ENCODE measurements at regions not wholly inside any gene's neighbourhood (a gene's known extent, or its start where the extent isn't known, plus 50 kb on each side); places are given as distances from the start of the nearest gene placed in this dataset.

DNA sequence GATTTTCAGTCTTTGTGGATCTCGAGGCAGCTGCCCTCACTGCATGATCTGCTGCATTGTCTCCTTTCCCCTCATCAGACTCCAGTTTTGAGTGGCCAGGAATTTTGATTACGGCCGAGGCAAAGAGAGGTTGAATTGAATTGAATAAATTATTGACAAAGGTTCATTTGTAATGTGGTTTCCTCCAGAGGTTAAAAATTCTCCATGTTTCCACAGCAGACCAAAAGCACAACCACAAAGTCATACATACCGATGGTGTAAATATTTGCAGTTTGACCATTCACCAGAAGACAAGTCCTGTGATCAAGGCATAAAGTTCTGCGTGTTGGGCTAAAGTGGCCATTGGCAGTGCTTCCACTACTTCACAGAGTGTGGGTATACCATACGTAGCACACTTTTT, 343.8 kb upstream of the MYT1L start:
- DNase-seq = no peak

DNA sequence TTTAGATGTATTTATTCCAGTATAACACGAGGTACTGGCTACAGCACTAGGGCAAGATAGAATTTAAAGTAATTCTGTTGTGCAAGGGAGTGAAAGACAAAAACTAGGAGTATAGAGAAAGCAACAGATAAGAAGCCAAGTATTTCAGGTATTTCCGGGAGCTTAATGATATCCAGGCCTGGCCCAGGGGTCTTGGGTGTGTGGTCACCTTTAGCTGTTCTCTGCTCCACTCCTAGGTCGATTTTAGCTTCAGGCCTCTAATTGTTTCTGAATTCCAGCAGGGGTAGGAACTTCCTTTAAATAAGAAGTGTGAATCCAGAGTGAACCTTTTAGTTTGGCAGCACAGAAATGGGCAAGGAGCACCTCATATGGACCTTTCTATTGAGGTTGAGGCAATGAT, 342.3 kb upstream of the MYT1L start:
- no peak for DNase-seq

DNA sequence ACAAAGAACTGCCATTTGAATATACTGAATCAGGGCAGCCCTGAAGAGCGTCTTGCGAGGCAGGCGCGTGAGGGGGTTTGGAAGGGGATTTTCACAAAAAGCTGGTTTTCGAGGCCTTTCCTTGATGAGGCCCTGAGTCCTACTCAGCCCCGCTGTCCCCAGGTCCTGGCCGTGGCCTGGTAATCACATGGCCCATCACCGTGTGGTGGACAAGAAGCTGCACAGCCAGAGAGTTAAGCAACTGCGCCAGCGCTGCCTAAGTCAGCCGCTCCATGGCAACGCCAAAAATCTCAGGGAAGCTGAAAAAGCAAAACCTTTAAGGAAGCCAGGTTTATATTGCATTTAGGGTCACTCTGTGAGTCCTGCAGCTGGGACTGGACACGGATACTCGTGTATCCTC, 341.2 kb upstream of the MYT1L start:
- DNase-seq = no peak

DNA sequence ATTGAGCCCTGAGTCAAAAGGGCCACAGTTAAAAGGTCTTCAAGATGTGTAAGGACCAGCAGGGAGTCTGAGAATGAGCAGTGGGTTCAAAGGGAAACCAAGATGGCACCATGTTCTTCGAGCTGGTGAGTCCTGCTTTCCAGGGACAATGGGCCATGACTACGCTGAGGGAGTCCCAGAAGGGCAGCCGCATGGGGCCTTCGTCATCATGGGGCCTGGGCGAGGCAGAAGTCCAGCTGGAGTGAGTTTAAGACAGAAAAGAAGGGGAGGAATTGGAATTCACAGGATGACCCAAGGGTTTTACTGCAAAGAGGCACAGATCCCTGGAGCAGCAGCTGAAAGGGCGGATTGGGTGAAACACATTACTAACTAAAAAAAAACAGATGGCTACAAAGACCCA, 340.8 kb upstream of the MYT1L start:
- no peak for DNase-seq

DNA sequence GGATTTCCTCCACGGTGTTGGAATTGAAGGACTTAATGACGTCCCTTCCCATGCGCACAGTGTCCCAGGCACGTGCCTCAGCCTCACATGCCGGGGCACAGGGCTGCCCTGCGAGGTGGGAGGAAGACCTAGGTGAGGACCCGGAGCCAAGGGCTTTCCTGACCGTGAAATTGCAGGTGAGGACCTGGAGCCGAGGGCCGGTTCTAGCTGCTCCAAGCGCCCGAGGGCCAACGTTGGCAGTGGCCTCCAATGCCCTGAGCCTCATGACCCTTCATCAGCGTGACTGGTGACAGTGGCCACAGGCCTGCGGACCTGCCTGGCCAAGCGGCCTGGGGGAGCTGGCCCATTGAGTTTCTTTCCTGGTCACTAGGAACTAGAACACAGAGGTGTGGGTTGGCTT, 338.2 kb upstream of the MYT1L start:
- DNase-seq = no peak

DNA sequence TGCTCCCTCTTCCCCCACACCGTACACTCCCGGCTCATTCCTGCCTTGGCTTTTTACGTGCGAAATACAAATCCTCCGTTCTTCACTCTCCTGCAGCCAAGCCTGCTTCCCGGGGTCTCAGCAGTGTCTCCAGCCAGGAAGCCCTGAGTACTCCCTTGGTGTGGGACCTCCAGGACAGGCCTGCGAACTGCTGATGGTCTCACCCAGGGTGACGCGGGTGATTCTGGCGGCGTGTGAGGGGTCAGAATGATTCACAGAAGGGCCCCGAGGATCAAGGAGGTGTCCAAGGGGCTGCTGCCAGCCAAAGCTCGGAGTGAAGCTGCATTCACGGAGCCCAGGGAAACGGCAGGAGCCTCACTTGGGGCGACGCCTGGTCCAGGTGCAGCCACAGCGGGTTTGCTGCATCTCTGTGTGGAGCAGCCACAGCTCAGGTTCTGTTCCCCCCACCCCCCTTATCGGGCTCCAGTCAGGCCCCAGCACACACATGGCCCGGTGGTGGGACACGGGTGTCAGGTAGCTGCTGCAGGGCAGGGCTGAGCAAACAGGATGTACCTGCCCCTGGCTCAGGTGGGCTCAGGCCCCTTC, 337.7 kb upstream of the MYT1L start:
- no peak for DNase-seq

DNA sequence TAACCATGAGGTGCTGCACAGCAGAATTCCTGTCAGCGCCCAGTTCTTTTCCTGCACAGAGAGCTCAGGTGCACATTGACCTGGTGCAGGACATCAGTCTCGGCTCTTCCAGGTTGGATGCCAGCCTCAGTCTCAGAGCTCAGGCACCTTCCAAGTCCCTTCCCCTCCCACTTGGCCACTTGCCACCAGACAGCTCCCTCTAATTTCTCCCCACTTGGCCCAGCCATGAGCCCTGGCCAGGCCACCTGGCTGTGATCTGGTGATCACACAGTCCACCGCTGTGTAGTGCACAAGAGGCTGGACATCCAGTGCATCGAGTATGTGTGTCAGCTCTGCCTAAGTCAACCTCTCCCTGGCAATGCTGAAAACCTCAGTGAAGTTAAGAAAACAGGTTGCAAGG, 336.6 kb upstream of the MYT1L start:
- no peak for DNase-seq

DNA sequence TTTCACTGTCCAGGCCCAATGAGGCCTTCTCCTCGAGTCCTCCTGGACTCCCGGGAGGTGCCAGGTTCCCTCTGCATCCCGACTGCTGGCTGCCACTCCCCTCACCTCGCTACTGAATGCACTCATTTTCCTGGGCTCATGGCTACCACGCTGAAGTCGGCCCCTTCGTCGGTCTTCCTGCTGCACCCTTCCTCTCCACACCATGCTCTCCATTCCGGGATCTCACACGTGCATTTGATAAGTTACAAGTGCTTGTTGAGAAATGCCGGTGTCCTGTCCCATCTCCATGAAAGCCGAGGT, 334.7 kb upstream of the MYT1L start:
- no peak for DNase-seq

DNA sequence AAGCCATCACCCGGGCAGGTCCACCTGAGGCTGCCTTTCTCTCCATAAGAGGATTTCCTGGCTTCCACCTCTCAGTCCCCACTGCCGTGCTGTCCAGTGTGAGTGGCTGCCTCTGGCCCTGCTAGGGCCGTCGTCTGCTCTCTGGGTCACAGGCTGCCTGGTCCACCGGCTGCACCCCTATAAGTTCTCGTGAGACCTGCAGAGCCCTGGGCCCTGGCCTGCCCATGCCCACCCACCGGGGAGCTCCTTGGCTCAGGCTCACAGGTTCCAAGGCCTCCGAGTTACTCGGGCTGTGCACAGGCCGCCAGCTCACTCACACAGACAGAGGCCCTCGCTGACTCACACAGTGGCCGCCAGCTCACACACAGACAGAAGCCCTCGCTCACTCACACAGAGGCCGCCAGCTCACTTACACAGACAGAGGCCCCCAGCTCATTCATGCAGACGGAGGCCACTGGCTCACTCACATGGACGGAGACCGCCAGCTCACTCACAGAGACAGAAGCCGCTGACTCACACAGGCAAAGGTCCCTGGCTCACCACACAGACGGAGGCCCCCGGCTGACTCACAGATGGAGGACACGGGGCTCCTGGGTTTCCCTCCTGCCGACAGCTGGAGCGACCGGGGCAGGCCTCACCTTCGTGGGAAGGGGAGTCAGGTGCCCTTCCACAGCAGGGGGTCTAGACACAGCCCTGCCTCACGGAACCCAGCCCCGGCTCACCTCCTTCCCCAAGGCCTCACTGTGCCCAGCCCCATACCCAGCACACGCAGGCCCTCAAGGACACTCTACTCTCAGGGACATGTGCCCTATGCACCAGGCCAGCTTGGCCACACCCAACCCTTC, 334.1 kb upstream of the MYT1L start:
- DNase-seq = no peak

DNA sequence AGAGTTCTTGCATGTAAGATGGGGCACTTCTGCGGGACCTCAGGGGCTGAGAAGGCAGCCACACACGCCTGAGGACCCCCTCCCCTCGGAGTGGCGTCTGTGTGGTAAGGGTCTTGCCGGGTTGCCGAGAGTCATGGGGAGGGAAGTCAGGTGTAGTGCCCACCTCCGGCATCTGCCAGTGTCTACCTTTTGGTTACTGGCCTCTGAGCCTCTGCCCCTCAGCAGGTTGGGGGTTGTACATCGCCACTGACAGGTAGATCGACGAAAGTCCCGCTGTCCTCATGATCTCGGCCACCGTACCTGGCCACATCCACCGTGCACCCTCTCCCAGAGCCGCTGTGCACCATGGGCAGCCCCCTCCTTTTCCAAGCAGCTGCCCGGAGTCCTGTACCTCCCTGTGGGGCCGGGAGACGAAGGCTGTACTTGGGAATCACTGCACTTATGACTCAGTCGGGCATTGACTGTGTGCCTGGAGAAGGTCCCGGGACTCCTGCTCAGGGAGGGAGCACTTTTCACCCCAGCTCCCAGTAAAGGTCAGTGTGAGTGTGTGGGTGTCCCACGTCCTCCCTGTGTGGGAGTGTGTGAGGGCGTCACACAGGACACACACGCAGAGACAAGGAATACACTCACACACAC, 332.4 kb upstream of the MYT1L start:
- no peak for DNase-seq

DNA sequence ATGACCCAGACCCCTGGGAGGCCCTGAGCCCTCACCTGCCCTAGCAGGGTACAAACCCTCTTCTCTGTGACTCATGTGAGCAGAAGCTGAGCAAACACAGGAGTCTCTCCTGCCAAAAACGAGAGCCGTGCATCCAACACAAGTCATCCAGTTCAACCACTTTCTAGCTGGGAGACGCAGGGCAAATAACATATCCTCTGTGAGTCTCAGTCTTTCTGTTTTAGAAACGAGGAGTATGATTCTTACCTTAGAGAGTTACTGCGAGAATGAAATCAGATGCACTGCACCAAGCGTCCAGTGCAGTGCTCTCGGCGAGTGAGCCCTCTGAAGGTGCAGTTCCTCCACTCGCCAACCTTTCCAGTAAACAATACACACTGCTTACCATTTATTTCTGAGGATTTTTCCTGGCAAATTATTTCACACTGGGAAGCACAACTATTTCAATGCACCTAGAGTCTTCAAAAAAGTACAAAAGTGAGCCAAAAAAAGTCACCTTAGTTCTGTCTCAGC, 331.8 kb upstream of the MYT1L start:
- DNase-seq = no peak

DNA sequence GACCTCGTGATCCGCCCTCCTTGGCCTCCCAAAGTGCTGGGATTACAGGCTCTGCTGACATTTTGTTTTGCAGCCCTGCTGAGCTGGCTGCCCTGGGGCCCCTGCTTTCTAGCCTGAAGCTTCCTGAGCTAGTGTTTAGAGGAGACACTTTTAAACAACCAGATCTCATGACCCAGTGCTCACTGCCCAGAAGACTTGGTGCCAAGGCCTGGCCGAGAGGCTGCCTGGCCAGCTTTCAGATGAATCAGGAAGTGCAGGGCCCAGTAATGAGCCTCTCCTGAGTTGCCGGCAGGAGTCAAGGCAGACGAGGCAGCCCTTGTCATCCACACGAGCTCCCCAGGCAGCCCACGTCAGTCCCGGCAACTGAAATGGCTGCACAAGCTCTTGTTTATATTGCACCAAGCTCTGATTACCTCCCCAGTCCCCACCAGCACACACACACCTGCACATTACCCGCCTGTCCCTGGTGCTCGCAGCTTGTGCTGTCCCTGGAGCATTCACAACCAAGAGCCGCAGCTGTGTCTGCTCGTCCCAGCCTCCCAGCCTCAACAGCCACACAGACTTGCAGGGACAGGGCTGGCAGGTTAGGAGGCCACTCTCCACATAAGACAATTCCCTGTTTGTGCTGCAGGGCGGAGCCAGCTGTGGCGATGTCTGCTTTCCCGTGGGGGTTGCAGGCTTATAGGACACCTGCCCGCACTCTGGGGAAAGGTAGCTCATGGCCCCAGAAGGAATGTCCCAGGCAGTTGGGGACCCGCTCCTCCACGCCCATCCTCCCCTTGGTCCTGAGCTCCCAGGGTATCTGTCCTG, 331.2 kb upstream of the MYT1L start:
- no peak for DNase-seq

DNA sequence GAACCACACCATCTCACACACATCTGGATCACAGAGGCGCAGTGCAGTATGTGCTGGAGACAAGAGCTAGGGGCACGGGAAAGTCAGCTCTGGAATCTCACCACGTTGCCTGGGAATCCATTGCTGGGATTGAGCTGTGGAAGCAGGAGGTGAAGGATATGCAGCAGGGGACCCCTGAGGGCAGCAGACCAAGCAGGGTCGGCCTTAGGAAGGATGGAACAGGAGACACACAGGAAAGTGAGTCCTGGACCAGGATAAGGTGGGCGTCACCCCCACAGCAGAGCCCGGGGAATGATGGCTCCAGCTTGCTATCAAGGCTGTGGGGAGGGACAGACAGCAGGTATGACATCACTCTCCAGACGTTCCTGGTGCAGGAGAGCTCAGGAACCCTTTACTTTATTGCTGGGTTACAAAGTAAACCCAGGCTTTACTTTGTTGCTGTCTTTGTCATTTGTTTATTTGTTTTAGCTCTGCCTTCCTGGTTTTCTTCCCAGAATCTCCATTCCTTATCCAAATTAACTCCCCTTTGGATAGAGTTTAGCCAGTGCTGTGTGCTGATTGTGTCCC, 329.8 kb upstream of the MYT1L start:
- DNase-seq = no peak

DNA sequence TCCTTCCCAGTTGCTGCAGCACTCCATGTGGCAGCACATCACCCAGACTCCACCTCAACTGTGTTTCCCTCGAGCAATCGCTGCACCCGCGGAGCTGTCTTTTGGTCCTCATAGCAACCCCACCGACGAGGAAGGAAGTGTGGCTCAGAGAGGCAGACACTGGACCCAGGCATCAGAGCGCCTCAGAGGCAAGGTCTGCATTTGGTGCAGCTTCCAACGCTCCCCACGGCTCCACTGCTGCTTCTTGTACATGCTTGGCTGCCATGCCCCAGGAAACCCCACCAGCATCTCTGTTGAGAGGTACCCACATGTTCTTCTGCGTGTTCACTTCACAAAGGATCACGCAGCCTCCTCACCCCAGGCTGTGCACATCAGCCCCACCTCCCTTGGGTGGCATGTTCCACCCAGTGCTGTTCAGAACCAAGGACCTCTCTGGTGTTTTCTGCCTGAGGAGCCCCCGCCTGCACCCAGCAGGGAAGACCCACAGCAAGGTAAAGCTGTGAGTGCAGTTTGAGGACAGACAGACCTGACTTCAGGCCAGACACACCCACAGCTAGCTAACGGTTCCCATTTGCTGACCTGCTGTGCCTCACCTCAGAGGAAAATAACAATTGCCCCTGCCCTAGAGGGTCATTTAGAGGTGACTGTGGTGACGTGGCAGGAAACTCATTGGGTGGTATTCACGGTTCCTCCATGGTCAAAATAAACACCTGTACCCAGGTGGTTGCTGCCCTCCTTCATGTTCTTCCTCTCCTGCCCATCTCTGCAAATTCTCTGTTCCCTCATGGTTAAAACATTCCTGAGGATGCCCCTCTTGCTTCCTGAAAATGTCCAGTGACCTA, 326.3 kb upstream of the MYT1L start:
- DNase-seq = no peak

DNA sequence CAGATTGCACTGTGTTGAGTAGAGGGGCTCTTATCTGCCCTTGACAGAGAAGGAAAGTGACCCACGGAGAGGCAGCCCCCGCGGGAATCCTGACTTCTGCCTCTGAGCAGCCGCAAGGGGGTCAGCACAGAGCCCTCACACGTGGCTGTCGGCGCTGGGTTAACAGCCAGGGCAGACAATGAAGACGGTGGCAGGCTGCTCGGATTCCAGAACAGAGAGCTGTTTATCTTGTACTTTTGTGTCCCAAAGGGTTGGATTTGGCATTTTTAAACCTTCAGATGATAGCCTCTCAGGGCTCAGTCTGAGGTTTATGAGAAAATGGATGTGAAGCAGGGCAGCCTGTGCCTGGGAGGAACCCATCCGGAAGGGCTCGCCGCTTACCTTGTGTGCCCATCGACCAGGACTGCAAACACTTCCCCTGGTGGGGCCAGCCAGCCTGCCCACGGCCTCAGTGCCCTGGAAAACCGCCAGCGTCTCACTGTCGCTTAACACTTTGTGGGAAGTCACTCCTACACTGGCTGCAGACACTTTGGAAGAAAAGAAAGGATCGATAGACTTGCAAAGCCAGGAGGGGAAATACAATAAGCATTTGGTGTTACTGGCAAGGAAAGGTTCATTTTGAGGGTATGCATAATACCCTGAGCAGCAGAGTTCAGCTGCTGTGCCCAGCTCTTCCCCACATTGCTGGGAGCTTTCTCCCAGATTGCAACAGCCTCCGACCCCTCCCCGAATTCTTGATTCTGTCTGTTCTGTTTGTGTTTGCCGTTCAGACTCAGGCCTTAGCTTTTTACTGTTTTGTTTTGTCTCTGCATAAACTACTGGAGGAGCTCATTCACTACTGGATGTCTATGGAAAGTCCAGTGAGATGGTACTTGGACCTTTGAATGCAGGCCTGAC, 325.3 kb upstream of the MYT1L start:
- DNase-seq = no peak

DNA sequence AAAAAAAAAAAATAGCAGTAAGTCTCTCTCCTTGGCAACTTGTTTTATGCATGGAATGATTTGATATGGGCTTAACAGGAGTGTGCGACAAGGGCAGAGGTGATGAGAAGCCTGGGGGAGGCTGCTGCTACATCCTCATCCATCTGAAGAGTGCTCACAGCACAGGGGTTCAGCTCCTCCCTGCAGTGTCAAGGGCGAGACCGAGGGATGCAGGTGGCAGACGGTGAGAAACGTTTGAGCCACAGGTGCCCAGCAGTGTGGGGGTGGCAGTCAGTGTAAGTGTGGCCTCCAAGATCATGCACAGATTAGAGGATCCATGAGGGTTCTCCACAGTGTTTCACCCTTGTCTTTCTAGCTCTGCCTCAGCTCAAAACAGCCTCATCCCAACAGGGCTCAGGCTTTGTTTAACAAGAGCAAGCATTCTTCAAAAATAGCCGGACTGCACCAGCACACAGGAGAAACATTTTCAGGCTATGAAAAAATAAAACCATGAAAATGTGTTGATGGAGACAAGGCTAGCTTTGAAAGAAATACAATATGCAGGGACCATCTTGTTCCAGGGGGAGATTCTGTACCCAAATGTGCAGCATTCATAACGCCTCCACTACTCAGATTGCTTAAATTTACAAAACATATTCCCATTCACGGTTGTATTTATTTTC, 324.5 kb upstream of the MYT1L start:
- no peak for DNase-seq

DNA sequence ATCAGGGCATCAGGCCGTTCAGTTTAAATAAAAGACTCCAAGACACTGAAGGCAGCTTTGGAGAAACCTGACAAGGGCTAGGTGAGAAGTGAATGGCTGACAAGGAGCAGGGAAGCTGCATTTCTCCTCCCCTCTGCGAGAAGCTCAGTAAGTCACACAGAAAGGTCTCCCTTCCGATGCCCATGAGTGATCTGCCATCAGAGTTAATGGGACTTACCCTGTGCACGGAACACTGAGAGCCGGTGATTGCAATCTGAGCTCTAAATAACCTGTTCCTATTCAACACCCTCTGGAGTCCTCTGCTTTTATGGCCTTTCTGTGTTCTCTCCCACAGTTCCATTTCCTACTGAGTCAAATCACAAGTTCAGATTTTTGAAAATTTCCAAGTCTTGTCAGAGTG, 322.2 kb upstream of the MYT1L start:
- no peak for DNase-seq

DNA sequence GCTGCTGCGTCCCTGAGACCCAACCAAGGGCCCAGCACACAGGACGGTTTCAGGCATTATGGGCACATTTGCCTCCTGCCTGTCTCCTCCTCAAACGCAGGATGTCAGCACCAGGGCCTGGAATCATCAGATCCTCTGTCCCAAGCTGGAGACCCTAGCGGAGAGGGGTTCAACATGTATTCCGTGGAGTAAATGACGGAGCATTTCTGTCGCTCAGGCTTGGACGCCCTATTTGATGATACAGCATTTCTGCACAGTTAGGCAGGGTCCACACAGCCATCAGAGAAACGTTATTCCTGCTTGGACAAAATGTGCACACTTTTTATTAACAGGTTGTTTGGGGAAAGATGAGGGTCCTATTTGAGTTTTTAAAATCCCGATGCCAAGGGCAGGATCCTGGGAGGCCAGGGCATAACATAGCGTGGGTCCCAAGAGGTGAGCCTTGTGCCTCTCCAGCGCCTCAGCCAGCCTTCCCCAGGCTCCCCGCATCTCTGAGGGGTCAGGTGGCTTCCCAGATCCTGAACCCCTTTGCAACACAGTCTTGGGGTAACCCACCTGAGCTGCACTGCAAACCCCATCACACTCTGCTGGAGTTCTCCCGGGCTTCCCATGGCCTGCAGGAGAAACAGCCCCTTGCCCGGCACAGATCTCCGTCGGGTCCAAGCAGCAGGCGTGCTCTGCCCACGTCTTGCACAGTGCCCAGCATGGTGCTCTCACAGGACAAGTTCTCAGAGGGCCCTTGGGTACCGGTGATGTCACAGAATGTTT, 319.7 kb upstream of the MYT1L start:
- no peak for DNase-seq

All from activated naive CD4-positive, alpha-beta T cell treated with Interleukin-2 at 50 U/mL for 16 hours (primary cell).